ENCODE measurements at regions not wholly inside any gene's neighbourhood (a gene's known extent, or its start where the extent isn't known, plus 50 kb on each side); places are given as distances from the start of the nearest gene placed in this dataset.

- Histone ChIP-seq H3K36me3 (ENCODE audit: control insufficient read depth, insufficient read depth, low read length) (no peaks in the 10 kb centered on the region), H3K4me3 (ENCODE audit: low read depth, low read length) (no peak overlapping the region), H3K27me3 (ENCODE audit: control insufficient read depth, insufficient read depth, low read length) (no peaks in the 10 kb centered on the region)
- TF ChIP-seq, protein P1, sequence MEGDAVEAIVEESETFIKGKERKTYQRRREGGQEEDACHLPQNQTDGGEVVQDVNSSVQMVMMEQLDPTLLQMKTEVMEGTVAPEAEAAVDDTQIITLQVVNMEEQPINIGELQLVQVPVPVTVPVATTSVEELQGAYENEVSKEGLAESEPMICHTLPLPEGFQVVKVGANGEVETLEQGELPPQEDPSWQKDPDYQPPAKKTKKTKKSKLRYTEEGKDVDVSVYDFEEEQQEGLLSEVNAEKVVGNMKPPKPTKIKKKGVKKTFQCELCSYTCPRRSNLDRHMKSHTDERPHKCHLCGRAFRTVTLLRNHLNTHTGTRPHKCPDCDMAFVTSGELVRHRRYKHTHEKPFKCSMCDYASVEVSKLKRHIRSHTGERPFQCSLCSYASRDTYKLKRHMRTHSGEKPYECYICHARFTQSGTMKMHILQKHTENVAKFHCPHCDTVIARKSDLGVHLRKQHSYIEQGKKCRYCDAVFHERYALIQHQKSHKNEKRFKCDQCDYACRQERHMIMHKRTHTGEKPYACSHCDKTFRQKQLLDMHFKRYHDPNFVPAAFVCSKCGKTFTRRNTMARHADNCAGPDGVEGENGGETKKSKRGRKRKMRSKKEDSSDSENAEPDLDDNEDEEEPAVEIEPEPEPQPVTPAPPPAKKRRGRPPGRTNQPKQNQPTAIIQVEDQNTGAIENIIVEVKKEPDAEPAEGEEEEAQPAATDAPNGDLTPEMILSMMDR (IDR thresholded peaks at IDR 0.05; ENCODE audit: insufficient read depth, low read length, severe bottlenecking): no peak
- DNase-seq (ENCODE audit: low read depth) (peak; percentile 81), FAIRE-seq (no peak)
Measured at GRCh38 chr13:37409756-37410155, 188.8 kb downstream of the POSTN start.

DNA sequence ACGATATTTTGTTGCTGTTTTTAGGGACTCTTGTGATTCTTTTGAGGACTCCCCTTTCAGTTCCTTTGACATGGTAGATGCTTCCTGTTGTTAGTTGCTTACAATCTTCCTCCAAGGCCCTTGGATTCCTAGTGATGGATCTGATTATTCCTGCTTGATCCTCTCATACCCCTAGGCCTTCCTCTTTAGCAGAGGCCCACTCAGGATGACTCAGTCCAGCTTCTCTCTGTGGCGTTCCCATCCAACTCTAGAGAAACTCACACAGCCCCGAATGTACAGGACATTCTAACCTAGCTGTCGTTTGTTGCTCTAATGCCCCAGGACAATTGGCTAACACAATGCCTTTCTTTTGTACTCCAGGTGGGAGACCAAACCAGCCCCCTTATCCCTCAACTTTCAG lies 191.4 kb downstream of the POSTN start:
- H3K27me3 ChIP-seq (ENCODE audit: control insufficient read depth, insufficient read depth, low read length): no peaks in the 10 kb centered on the region
- FAIRE-seq: no peak
- no peaks in the 10 kb centered on the region for H3K36me3 ChIP-seq (ENCODE audit: control insufficient read depth, insufficient read depth, low read length)
- DNase-seq (ENCODE audit: low read depth): peak; percentile 28
- no peak overlapping the region for H3K4me3 ChIP-seq (ENCODE audit: low read depth, low read length)
- TF ChIP-seq, protein P1 (IDR thresholded peaks at IDR 0.05; ENCODE audit: insufficient read depth, low read length, severe bottlenecking): no peak

DNA sequence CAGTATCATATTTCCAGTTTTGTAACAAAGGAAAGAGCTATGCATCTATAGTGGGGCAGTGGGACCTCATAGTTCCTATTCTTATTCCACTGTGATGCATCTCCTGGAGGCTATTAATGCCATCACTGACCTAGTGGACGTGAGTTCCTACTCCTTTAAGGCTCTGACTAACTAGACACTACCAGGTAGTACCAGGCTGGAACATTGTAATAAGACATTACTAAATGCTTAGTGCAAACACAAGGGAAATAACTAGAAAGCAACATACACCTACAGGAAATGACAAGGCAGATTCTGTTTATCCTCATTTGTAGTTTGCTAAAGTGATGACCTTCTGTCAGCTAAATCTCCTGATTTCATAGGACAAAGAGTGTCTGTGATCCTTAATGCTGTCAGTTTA lies 192.5 kb downstream of the POSTN start:
- Histone ChIP-seq H3K27me3 (ENCODE audit: control insufficient read depth, insufficient read depth, low read length) (no peaks in the 10 kb centered on the region), H3K4me3 (ENCODE audit: low read depth, low read length) (no peak overlapping the region), H3K36me3 (ENCODE audit: control insufficient read depth, insufficient read depth, low read length) (no peaks in the 10 kb centered on the region)
- DNase-seq (ENCODE audit: low read depth) (peak; percentile 91), FAIRE-seq (no peak)
- TF ChIP-seq, protein P1 (IDR thresholded peaks at IDR 0.05; ENCODE audit: insufficient read depth, low read length, severe bottlenecking): no peak

GRCh38 chr13:37403776-37404527 lies 194.6 kb downstream of the POSTN start:
- TF ChIP-seq, protein P1 (IDR thresholded peaks at IDR 0.05; ENCODE audit: insufficient read depth, low read length, severe bottlenecking): no peak
- no peaks in the 10 kb centered on the region for H3K36me3 ChIP-seq (ENCODE audit: control insufficient read depth, insufficient read depth, low read length)
- H3K4me3 ChIP-seq (ENCODE audit: low read depth, low read length): no peak overlapping the region
- no peak for DNase-seq (ENCODE audit: low read depth)
- FAIRE-seq: no peak
- H3K27me3 ChIP-seq (ENCODE audit: control insufficient read depth, insufficient read depth, low read length): no peaks in the 10 kb centered on the region

GRCh38 chr13:37401721-37402120 lies 196.8 kb downstream of the POSTN start:
- FAIRE-seq: no peak
- DNase-seq (ENCODE audit: low read depth): no peak
- H3K27me3 ChIP-seq (ENCODE audit: control insufficient read depth, insufficient read depth, low read length): no peaks in the 10 kb centered on the region
- H3K4me3 ChIP-seq (ENCODE audit: low read depth, low read length): no peak overlapping the region
- no peaks in the 10 kb centered on the region for H3K36me3 ChIP-seq (ENCODE audit: control insufficient read depth, insufficient read depth, low read length)
- TF ChIP-seq, protein P1 (IDR thresholded peaks at IDR 0.05; ENCODE audit: insufficient read depth, low read length, severe bottlenecking): no peak

- TF ChIP-seq, protein P1 (IDR thresholded peaks at IDR 0.05; ENCODE audit: insufficient read depth, low read length, severe bottlenecking): no peak
- DNase-seq (ENCODE audit: low read depth) (no peak), FAIRE-seq (no peak)
- Histone ChIP-seq H3K36me3 (ENCODE audit: control insufficient read depth, insufficient read depth, low read length) (no peaks in the 10 kb centered on the region), H3K27me3 (ENCODE audit: control insufficient read depth, insufficient read depth, low read length) (no peaks in the 10 kb centered on the region), H3K4me3 (ENCODE audit: low read depth, low read length) (no peak overlapping the region)
Measured at GRCh38 chr13:37397535-37397934, 201.0 kb downstream of the POSTN start.

Data from bronchial epithelial cell (primary cell).